Endodermal cell (in vitro differentiated cells): ENCODE measurements at regions not wholly inside any gene's neighbourhood (a gene's known extent, or its start where the extent isn't known, plus 50 kb on each side); places are given as distances from the start of the nearest gene placed in this dataset.

ENCODE experiments used
- DNase-seq: peaks from one replicate; pipeline ENCODE4 v3.0.0-alpha.2; 2017
- H3K27ac ChIP-seq: 2 replicates; pipeline ENCODE4 v1.5.1; 2013; ENCODE audit warnings: mild to moderate bottlenecking, low read depth, low read length, moderate library complexity
- H3K27me3 ChIP-seq: 2 replicates; pipeline ENCODE4 v1.6.1; 2013; ENCODE audit warnings: mild to moderate bottlenecking, low read length, moderate library complexity; ENCODE audit not compliant: insufficient read depth, control insufficient read depth, poor library complexity, severe bottlenecking
- H3K36me3 ChIP-seq: 2 replicates; pipeline ENCODE4 v1.7.0; 2013; ENCODE audit warnings: mild to moderate bottlenecking, low read length, moderate library complexity; ENCODE audit not compliant: control insufficient read depth, insufficient read depth
- H3K4me1 ChIP-seq: one replicate; pipeline ENCODE4 v1.7.0; 2013; ENCODE audit warnings: low read length; ENCODE audit not compliant: control insufficient read depth, insufficient read depth
- H3K4me3 ChIP-seq: 2 replicates; pipeline ENCODE4 v1.5.1; 2013; ENCODE audit warnings: mild to moderate bottlenecking, low read length, moderate library complexity
- H3K9ac ChIP-seq: 2 replicates; pipeline ENCODE4 v1.6.1; 2013; ENCODE audit warnings: mild to moderate bottlenecking, low read length, moderate library complexity; ENCODE audit not compliant: poor library complexity, severe bottlenecking; ENCODE audit errors: extremely low read depth
- H3K9me3 ChIP-seq: 2 replicates; pipeline ENCODE4 v1.6.1; 2013; ENCODE audit warnings: mild to moderate bottlenecking, low read length, moderate library complexity; ENCODE audit not compliant: control insufficient read depth
- H3K27ac Mint-ChIP-seq: 2 replicates; pipeline ENCODE4 v1.8.0; 2020; ENCODE audit warnings: mixed read lengths
- H3K27me3 Mint-ChIP-seq: 2 replicates; pipeline ENCODE4 v1.8.0; 2021; ENCODE audit warnings: mild to moderate bottlenecking, mixed read lengths; ENCODE audit not compliant: insufficient read depth
- H3K36me3 Mint-ChIP-seq: 2 replicates; pipeline ENCODE4 v1.8.0; 2020; ENCODE audit warnings: low read depth, mixed read lengths
- H3K4me1 Mint-ChIP-seq: 2 replicates; pipeline ENCODE4 v1.8.0; 2020; ENCODE audit warnings: mixed read lengths
- H3K4me3 Mint-ChIP-seq: 2 replicates; pipeline ENCODE4 v1.8.0; 2020; ENCODE audit warnings: mild to moderate bottlenecking, moderate library complexity, mixed read lengths
- H3K9me3 Mint-ChIP-seq: 2 replicates; pipeline ENCODE4 v1.8.0; 2020; ENCODE audit warnings: mild to moderate bottlenecking, mixed read lengths
- WGBS, 2 experiments: methylation state at CpG; one replicate each; pipeline versions ENCODE4 v1.1.5 to v1.1.7; 2013; ENCODE audit warnings: missing lambda C conversion rate in 2 of 2, mixed read lengths in 1 of 2; ENCODE audit not compliant: insufficient coverage in 1 of 2, insufficient read length in 1 of 2; 5-methylcytosine and 5-hydroxymethylcytosine counted together
- TF ChIP-seq, protein P1 (sequence below): fragments of 200-600 bp; sonication (generic); conservative IDR thresholded peaks from 2 replicates; pipeline ENCODE4 v1.5.0; 2021; ENCODE audit warnings: antibody characterized with exemption, mild to moderate bottlenecking

DNA sequence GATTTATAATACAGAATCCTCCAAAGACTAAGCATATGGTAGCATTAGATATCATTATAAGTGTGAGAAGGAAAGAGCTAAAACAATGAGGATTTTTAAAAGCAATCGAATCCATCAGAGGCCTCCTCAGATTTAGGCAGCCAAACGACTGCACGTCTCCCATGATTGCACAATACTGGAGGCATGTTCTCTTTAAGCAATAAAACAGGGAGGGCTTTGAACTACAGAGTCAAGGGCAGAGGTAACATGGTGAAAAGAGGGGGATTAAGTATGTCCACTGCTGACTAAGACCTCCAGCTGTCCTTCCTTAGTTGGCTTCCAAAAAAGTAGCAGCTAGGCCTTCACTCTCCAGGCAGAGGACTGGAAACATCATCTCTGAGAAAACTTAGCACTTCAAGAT, 298.7 kb upstream of the RGMB start:
- Histone ChIP-seq H3K27ac (no peak overlapping the region), H3K9me3 (no peaks in the 10 kb centered on the region), H3K4me3 (no peak overlapping the region), H3K9ac (no peak overlapping the region), H3K36me3 (peaks cover 10% of the 10 kb centered on the region), H3K27me3 (no peaks in the 10 kb centered on the region), H3K4me1 (peaks cover 14% of the 10 kb centered on the region)
- Mint-ChIP-seq H3K27me3 (no peaks in the 10 kb centered on the region), H3K9me3 (no peaks in the 10 kb centered on the region), H3K4me3 (no peak overlapping the region), H3K4me1 (peaks cover 40% of the 10 kb centered on the region), H3K27ac (no peak overlapping the region), H3K36me3 (peaks cover 4% of the 10 kb centered on the region)
- TF ChIP-seq, protein P1, sequence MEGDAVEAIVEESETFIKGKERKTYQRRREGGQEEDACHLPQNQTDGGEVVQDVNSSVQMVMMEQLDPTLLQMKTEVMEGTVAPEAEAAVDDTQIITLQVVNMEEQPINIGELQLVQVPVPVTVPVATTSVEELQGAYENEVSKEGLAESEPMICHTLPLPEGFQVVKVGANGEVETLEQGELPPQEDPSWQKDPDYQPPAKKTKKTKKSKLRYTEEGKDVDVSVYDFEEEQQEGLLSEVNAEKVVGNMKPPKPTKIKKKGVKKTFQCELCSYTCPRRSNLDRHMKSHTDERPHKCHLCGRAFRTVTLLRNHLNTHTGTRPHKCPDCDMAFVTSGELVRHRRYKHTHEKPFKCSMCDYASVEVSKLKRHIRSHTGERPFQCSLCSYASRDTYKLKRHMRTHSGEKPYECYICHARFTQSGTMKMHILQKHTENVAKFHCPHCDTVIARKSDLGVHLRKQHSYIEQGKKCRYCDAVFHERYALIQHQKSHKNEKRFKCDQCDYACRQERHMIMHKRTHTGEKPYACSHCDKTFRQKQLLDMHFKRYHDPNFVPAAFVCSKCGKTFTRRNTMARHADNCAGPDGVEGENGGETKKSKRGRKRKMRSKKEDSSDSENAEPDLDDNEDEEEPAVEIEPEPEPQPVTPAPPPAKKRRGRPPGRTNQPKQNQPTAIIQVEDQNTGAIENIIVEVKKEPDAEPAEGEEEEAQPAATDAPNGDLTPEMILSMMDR, result no peak
- WGBS, 2 experiments, result 94 to 95% methylated on average over 3 of the region's 3 CpGs
- no peak for DNase-seq

DNA sequence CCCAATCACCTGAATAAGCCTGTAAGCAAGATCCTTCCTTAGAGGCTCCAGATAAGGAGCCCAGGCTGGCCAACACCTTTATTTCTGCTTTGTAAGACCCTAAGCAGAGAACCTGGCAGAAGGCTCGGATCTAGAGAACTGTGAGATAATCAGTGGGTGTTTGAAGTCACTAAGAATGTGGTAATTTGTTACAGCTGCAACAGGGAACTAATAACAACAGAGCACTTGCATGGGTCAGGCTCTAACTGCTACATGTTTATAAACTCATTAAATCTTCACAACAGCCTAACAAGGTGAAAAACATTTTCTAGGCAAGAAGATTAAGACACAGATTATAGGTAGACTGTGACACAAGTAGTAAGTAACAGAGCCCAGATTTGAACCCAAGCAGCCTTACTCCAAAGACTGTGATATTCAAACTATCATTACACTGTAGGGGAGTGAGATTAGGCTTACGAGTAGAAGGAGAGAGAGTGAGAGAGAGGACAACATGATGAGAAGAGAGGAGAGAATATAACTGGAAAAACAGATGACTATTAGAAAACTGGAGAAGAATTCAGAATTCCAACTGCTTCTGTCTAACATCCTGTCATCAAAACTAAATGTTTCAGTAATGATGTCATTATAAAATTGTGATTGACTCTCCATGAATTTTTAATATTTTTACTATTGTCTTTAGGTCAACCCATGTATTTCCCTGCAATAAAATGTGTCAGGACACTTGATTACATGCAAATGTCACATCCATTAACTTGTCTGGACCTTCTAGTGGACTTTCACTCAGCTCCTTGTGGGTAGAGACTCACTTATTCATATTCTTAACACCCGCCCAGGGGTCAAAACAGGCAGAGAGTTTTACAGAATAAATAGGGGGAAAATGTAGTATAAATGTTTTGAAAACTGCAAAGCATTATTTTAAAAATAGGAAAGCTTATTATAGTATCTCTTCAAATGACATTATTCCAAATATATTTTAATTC, 290.9 kb upstream of the RGMB start:
- H3K27ac ChIP-seq, result no peak overlapping the region
- no peaks in the 10 kb centered on the region for H3K9me3 ChIP-seq
- peak overlapping the region; percentile 59 for H3K27ac Mint-ChIP-seq
- no peaks in the 10 kb centered on the region for H3K27me3 Mint-ChIP-seq
- H3K4me3 Mint-ChIP-seq, result no peak overlapping the region
- peaks cover 40% of the 10 kb centered on the region for H3K4me1 Mint-ChIP-seq
- no peak overlapping the region for H3K9ac ChIP-seq
- H3K27me3 ChIP-seq, result no peaks in the 10 kb centered on the region
- TF ChIP-seq, protein P1, result no peak
- peaks cover 22% of the 10 kb centered on the region for H3K4me1 ChIP-seq
- no peaks in the 10 kb centered on the region for H3K9me3 Mint-ChIP-seq
- H3K36me3 ChIP-seq, result peaks cover 3% of the 10 kb centered on the region
- 25 to 67% methylated on average over 1 to 2 of the region's 3 CpGs for WGBS, 2 experiments
- DNase-seq, result peak; percentile 52
- H3K36me3 Mint-ChIP-seq, result peaks cover 4% of the 10 kb centered on the region
- no peak overlapping the region for H3K4me3 ChIP-seq

GRCh38 chr5:98483301-98483685, 290.2 kb upstream of the RGMB start:
- Histone ChIP-seq H3K36me3 (peaks cover 6% of the 10 kb centered on the region), H3K27ac (no peak overlapping the region), H3K27me3 (no peaks in the 10 kb centered on the region), H3K9me3 (peaks cover 5% of the 10 kb centered on the region), H3K4me3 (no peak overlapping the region), H3K9ac (no peak overlapping the region), H3K4me1 (peaks cover 22% of the 10 kb centered on the region)
- H3K4me3 Mint-ChIP-seq, result no peak overlapping the region
- TF ChIP-seq, protein P1, result no peak
- H3K27ac Mint-ChIP-seq, result no peak overlapping the region
- DNase-seq, result no peak
- peaks cover under 1% of the 10 kb centered on the region for H3K9me3 Mint-ChIP-seq
- WGBS, 2 experiments, result 57% methylated on average over 1 of the region's 1 CpG; no CpG with 5 or more reads in 1 of the 2 experiments
- H3K27me3 Mint-ChIP-seq, result no peaks in the 10 kb centered on the region
- H3K36me3 Mint-ChIP-seq, result peaks cover 10% of the 10 kb centered on the region
- peaks cover 40% of the 10 kb centered on the region for H3K4me1 Mint-ChIP-seq
